A549 (cell line): ENCODE measurements at regions not wholly inside any gene's neighbourhood (a gene's known extent, or its start where the extent isn't known, plus 50 kb on each side); places are given as distances from the start of the nearest gene placed in this dataset.

ENCODE experiments used
- ATAC-seq, 2 experiments: fragments of 200-7000 bp in 1 of 2; fragments of >200 bp in 1 of 2; cut with Nextera tagmentation in 1 of 2; cut with Tn5 transposase in 1 of 2; 3 replicates each; pipeline versions ENCODE4 v1.8.0 to v1.9.1; 2018 to 2020; ENCODE audit warnings: mild to moderate bottlenecking in 1 of 2, moderate library complexity in 1 of 2
- CTCF ChIA-PET: fragments of 300-600 bp; sonication (Branson Sonifier 250); formaldehyde crosslinking; extraction: SDS; loops from one replicate; lab custom pipeline; 2021; ENCODE audit warnings: antibody characterized with exemption, inconsistent platforms; lab: Yijun Ruan, JAX
- POLR2A ChIA-PET: fragments of 350-600 bp; formaldehyde crosslinking; extraction: SDS; loops from one replicate; lab custom pipeline; 2021; ENCODE audit warnings: antibody characterized with exemption, inconsistent platforms; lab: Yijun Ruan, JAX
- DNase-seq, 2 experiments: peaks; one replicate each; pipeline versions ENCODE4 v3.0.0 to v3.0.0-alpha.2; 2011 to 2016; ENCODE audit warnings: low read depth in 1 of 2, low spot score in 1 of 2
- FAIRE-seq: peaks from 2 replicates; lab custom pipeline; 2011; peaks lifted over from hg19 to GRCh38; lab: Jason Lieb, UNC
- H3K27ac ChIP-seq, 2 experiments: fragments of >200 bp; sonication (Bioruptor Twin); formaldehyde crosslinking; 3 replicates each; pipeline ENCODE4 v1.5.1; 2016 to 2017
- H3K4me1 ChIP-seq: fragments of >200 bp; sonication (Bioruptor Twin); formaldehyde crosslinking; 3 replicates; pipeline ENCODE4 v1.6.1; 2016
- H3K4me2 ChIP-seq: fragments of >200 bp; sonication (Bioruptor Twin); formaldehyde crosslinking; 3 replicates; pipeline ENCODE4 v1.6.1; 2016
- H3K4me3 ChIP-seq: fragments of >200 bp; sonication (Bioruptor Twin); formaldehyde crosslinking; 3 replicates; pipeline ENCODE4 v1.5.1; 2016
- H3K9me3 ChIP-seq: fragments of >200 bp; sonication (Bioruptor Twin); formaldehyde crosslinking; 3 replicates; pipeline ENCODE4 v1.6.1; 2016
- CBX2 ChIP-seq: fragments of 200-600 bp; sonication (generic); IDR thresholded peaks from 2 replicates; pipeline ENCODE4 v1.6.1; 2016; ENCODE audit warnings: low read depth, mild to moderate bottlenecking, borderline replicate concordance
- EP300 ChIP-seq, 2 experiments: fragments of >200 bp; sonication (Bioruptor Twin); formaldehyde crosslinking; IDR thresholded peaks; 2 replicates in 1 of 2; 3 replicates in 1 of 2; pipeline ENCODE4 v1.6.1; 2016 to 2017
- FOXS1 ChIP-seq: fragments of 250-450 bp; sonication (Bioruptor Pico); IDR thresholded peaks from 2 replicates; pipeline ENCODE4 v1.5.0; 2020; ENCODE audit warnings: mild to moderate bottlenecking, moderate library complexity
- HDAC2 ChIP-seq: fragments of 200-600 bp; sonication (generic); IDR thresholded peaks from 2 replicates; pipeline ENCODE4 v1.6.1; 2016
- HOXA7 ChIP-seq: fragments of 250-450 bp; sonication (Bioruptor Pico); IDR thresholded peaks from 2 replicates; pipeline ENCODE4 v1.5.0; 2020; ENCODE audit warnings: mild to moderate bottlenecking, moderate library complexity
- HOXB13 ChIP-seq: fragments of 250-450 bp; sonication (Bioruptor Pico); IDR thresholded peaks from 2 replicates; pipeline ENCODE4 v1.5.0; 2020; ENCODE audit warnings: low read depth, mild to moderate bottlenecking, moderate library complexity
- KDM5A ChIP-seq: fragments of 200-600 bp; sonication (generic); IDR thresholded peaks from 2 replicates; pipeline ENCODE4 v1.6.1; 2016; ENCODE audit warnings: antibody characterized with exemption, mild to moderate bottlenecking
- NR3C1 ChIP-seq: fragments of >200 bp; sonication (Bioruptor Twin); formaldehyde crosslinking; IDR thresholded peaks from 3 replicates; pipeline ENCODE4 v1.6.1; 2017
- POLR2AphosphoS2 ChIP-seq: conservative IDR thresholded peaks from 2 replicates; pipeline ENCODE4 v1.6.1; 2012; ENCODE audit warnings: low read length, improper control_type of control experiment, inconsistent platforms
- RCOR1 ChIP-seq: fragments of 150-350 bp; IDR thresholded peaks from 2 replicates; pipeline ENCODE4 v1.6.1; 2014; ENCODE audit warnings: antibody characterized with exemption, low read length, low read depth
- TP53 ChIP-seq: fragments of 250-450 bp; sonication (Bioruptor Pico); IDR thresholded peaks from 2 replicates; pipeline ENCODE4 v1.5.0; 2021; ENCODE audit warnings: mild to moderate bottlenecking, moderate library complexity
- ZFP36 ChIP-seq: fragments of 450-650 bp; IDR thresholded peaks from 2 replicates; pipeline ENCODE4 v1.6.1; 2014; ENCODE audit warnings: borderline replicate concordance; ENCODE audit not compliant: partially characterized antibody
- ZNF302 ChIP-seq: fragments of 250-450 bp; sonication (Bioruptor Pico); IDR thresholded peaks from 2 replicates; pipeline ENCODE4 v1.9.0; 2021; ENCODE audit warnings: inconsistent platforms, mild to moderate bottlenecking, moderate library complexity
- WGBS: methylation state at CpG from one replicate; pipeline ENCODE4 v1.1.6; 2017; ENCODE audit errors: missing lambda C conversion rate; 5-methylcytosine and 5-hydroxymethylcytosine counted together
- TF ChIP-seq, protein P1 (sequence below): IDR thresholded peaks from 2 replicates; pipeline ENCODE4 v1.6.1; 2012; ENCODE audit warnings: low read depth, borderline replicate concordance
- TF ChIP-seq, protein P2 (sequence below): IDR thresholded peaks from 2 replicates; pipeline ENCODE4 v1.6.1; 2012
- TF ChIP-seq, protein P3 (sequence below): fragments of 450-650 bp; IDR thresholded peaks from 2 replicates; pipeline ENCODE4 v1.6.1; 2014; ENCODE audit warnings: antibody characterized with exemption
- TF ChIP-seq, protein P4 (sequence below): fragments of 150-350 bp; IDR thresholded peaks from 2 replicates; pipeline ENCODE4 v1.6.1; 2014; ENCODE audit warnings: low read depth, mild to moderate bottlenecking, low read length

DNA sequence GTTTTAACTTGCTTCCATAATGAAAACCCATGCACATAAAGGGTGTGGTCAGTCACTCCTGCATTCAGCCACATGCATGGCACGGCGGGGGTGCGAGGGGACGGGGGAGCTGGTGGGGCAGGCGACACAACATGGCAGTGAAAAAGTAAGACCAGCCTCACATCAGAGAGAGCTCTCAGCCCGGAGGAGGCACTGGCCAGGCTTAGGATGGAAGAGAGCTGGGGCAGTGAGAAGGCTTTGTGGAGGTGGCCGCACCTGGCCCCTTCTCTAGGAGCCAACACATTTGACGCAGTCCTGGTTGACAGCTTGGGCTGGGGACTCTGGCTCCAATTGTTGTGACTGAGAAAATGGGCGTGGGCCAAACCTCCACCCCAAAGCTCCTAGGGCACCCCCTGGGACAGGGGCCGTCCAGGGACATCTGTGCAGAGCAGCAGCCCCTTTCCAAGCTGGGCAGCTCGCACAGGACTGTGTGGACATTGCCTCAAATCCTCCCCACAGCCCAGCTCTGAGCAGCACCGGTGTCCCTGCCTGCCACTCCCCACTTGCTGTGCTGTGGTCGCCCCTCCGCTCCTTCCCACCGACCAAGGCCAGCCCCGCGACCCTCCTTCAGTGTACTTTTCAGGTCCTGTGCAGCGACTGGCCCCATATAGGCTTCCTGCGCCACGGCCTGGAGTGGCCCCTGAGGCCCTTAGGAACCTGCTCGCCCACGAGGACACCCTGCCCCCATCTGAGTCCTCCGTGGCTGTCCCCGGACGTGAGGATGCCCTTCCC, 126.0 kb upstream of the IQSEC1 start:
- CTCF ChIA-PET = interaction anchor here (0.8 to 2.4 kb wide), 4 partner anchors 10 to 107 kb away, joined by 3 to 10 read pairs (median 6); no protein-coding TSS in a partner anchor
- DNase-seq (no peak), ATAC-seq (no peak), FAIRE-seq (no peak)
- Histone ChIP-seq H3K27ac (no peak overlapping the region), H3K4me3 (no peak overlapping the region), H3K4me1 (no peaks in the 10 kb centered on the region)
- 83% methylated on average over 25 of the region's 25 CpGs for WGBS
- TF ChIP-seq ZFP36 (no peak), CBX2 (no peak)
- TF ChIP-seq, protein P1, sequence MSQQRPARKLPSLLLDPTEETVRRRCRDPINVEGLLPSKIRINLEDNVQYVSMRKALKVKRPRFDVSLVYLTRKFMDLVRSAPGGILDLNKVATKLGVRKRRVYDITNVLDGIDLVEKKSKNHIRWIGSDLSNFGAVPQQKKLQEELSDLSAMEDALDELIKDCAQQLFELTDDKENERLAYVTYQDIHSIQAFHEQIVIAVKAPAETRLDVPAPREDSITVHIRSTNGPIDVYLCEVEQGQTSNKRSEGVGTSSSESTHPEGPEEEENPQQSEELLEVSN = no peak
- TF ChIP-seq, protein P2, sequence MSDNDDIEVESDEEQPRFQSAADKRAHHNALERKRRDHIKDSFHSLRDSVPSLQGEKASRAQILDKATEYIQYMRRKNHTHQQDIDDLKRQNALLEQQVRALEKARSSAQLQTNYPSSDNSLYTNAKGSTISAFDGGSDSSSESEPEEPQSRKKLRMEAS = no peak
- TF ChIP-seq, all 56 proteins: peak for 0
- H3K4me2 ChIP-seq = no peak overlapping the region
- H3K9me3 ChIP-seq = no peaks in the 10 kb centered on the region
- POLR2A ChIA-PET = no interaction called here

DNA sequence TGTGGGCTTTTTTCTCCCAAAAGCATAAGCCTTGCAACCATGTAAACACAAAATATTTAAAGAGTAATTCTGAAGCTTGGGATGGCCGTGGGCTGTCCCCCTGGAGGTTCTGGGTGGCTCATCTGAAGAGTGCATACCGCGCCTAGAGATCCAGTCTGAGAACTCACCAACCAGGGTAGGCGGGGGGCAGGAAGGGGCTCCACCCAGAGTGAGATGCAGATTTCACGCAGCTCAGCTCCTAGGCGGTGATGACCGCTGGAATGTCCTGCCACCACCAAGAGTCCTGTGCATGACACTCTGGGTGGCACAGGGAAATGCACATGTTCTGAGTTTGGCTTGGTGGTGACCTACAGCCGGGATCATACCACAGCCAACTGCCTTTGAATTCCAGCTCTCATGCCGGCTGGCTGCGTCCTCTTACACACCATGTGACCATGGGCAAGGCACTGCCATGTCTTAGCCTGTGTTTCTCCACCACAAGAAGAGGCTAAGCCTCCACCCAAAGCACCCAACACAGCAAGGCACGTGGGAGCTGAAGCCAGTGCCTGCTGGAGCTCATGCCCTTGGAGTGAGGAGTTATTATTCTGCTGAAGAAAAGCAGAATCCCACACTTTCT, 125.1 kb upstream of the IQSEC1 start:
- TF ChIP-seq EP300 (IDR thresholded peaks at IDR 0.05) (no peak), HOXB13 (CRISPR knock-in tag) (no peak)
- TF ChIP-seq, protein P3, sequence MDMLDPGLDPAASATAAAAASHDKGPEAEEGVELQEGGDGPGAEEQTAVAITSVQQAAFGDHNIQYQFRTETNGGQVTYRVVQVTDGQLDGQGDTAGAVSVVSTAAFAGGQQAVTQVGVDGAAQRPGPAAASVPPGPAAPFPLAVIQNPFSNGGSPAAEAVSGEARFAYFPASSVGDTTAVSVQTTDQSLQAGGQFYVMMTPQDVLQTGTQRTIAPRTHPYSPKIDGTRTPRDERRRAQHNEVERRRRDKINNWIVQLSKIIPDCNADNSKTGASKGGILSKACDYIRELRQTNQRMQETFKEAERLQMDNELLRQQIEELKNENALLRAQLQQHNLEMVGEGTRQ = no peak
- TF ChIP-seq, protein P1 = no peak
- no peak overlapping the region for H3K4me3 ChIP-seq
- CTCF ChIA-PET = interaction anchor here (0.8 to 2.4 kb wide), 3 partner anchors 8 to 106 kb away, joined by 3 to 10 read pairs (median 8); no protein-coding TSS in a partner anchor
- no peaks in the 10 kb centered on the region for H3K9me3 ChIP-seq
- no peak for DNase-seq
- H3K27ac ChIP-seq = no peak overlapping the region
- POLR2A ChIA-PET = no interaction called here
- WGBS = 80% methylated on average over 10 of the region's 11 CpGs
- no peak overlapping the region for H3K4me2 ChIP-seq
- no peak for ATAC-seq
- H3K4me1 ChIP-seq = no peaks in the 10 kb centered on the region
- FAIRE-seq = no peak

DNA sequence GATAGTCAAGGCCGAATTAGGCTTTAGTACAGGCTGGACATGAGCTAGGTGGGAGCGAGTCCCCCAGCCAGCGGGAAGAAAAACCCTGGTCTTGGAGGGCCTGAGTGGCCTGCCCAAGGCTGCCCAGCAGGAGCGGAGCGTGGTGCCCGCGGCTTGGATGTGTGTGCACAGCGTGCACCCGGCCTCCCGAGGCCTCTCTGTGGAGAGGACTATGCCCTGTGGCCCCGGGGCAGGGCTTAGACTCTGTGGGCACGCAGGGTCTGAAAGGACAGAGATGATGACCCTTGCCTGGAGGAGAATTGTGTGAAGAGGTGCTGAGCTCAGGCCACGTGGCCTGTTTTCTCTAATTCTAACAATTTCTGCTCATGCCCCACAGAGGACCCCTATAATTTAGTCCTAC, 124.6 kb upstream of the IQSEC1 start:
- no peaks in the 10 kb centered on the region for H3K9me3 ChIP-seq
- FAIRE-seq = no peak

DNA sequence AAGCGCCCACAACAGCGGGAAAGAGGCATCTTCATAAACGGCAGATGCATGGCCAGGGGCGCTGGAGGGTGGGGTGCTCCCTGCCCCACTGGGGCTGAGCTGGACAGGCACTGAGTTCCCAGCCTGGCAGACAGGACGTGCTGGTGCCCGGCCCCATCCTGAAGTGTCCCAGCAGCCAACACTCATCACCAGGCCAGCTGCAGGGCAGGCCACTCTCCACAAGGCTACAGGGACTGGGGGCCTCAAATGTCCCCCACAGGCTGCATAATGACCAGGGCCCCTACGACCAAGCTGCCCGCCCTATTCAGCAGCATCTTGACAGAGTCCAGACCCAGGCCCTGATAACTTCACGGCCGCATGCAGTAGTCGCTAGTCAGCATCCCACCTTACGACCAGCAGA, 124.1 kb upstream of the IQSEC1 start:
- 74% methylated on average over 4 of the region's 12 CpGs for WGBS
- CTCF ChIA-PET = interaction anchor here (0.8 to 2.4 kb wide), 3 partner anchors 8 to 105 kb away, joined by 3 to 10 read pairs (median 8); no protein-coding TSS in a partner anchor
- no peaks in the 10 kb centered on the region for H3K4me1 ChIP-seq
- DNase-seq (no peak), ATAC-seq (no peak), FAIRE-seq (no peak)
- POLR2A ChIA-PET = no interaction called here
- no peak overlapping the region for H3K4me2 ChIP-seq
- no peak overlapping the region for H3K27ac ChIP-seq
- H3K9me3 ChIP-seq = no peaks in the 10 kb centered on the region
- H3K4me3 ChIP-seq = no peak overlapping the region
- TF ChIP-seq KDM5A = no peak
- TF ChIP-seq NR3C1 = no peak
- TF ChIP-seq FOXS1 (CRISPR knock-in tag) = no peak
- TF ChIP-seq, protein P3 = no peak
- no peak for TF ChIP-seq ZFP36
- TF ChIP-seq HDAC2 = no peak
- TF ChIP-seq RCOR1 = no peak
- TF ChIP-seq TP53 (CRISPR knock-in tag) = no peak
- no peak for TF ChIP-seq HOXA7 (CRISPR knock-in tag)
- TF ChIP-seq, protein P4, sequence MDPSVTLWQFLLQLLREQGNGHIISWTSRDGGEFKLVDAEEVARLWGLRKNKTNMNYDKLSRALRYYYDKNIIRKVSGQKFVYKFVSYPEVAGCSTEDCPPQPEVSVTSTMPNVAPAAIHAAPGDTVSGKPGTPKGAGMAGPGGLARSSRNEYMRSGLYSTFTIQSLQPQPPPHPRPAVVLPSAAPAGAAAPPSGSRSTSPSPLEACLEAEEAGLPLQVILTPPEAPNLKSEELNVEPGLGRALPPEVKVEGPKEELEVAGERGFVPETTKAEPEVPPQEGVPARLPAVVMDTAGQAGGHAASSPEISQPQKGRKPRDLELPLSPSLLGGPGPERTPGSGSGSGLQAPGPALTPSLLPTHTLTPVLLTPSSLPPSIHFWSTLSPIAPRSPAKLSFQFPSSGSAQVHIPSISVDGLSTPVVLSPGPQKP = no peak
- TF ChIP-seq POLR2AphosphoS2 = no peak

More for the DNA sequence above, 124.6 kb upstream of the IQSEC1 start:
- no peak overlapping the region for H3K27ac ChIP-seq
- no peaks in the 10 kb centered on the region for H3K4me1 ChIP-seq
- no peak for TF ChIP-seq ZNF302 (CRISPR knock-in tag)
- TF ChIP-seq, all 56 proteins: peak for 0
- ChIA-PET POLR2A (no interaction called here), CTCF (interaction anchor here (0.8 to 2.4 kb wide), 4 partner anchors 9 to 105 kb away, joined by 3 to 10 read pairs (median 6); no protein-coding TSS in a partner anchor)
- Histone ChIP-seq H3K4me3 (no peak overlapping the region), H3K4me2 (no peak overlapping the region)
- no peak for ATAC-seq
- DNase-seq = no peak
- 74% methylated on average over 12 of the region's 13 CpGs for WGBS
